Stimulated activated CD4-positive, alpha-beta T cell treated with anti-CD3 and anti-CD28 coated beads, Interleukin-15, amount 100 ng/mL, for 24 hours (primary cell): ENCODE measurements at regions not wholly inside any gene's neighbourhood (a gene's known extent, or its start where the extent isn't known, plus 50 kb on each side); places are given as distances from the start of the nearest gene placed in this dataset.
A peak's percentile ranks its signal among the peaks of the same experiment; 100 is the strongest.
"Not testable (repeated sequence)": the region's sequence is repeated elsewhere in the genome, so short reads cannot be mapped to it uniquely, and the experiment has no call there.

Experiments used
- DNase-seq: peaks from one replicate; pipeline ENCODE4 v3.0.0-alpha.2; 2020

GRCh38 chr2:175312137-175312536 is 130.6 kb upstream of the ATP5MC3 start:
- no peak for DNase-seq

GRCh38 chr2:175310813-175311504 is 129.4 kb upstream of the ATP5MC3 start:
- DNase-seq, result no peak

- peak; percentile 21 for DNase-seq
Observed at GRCh38 chr2:175309799-175310198, 128.3 kb upstream of the ATP5MC3 start.

GRCh38 chr2:175308005-175308404 is 126.5 kb upstream of the ATP5MC3 start:
- no peak for DNase-seq

- no peak for DNase-seq
Observed at GRCh38 chr2:175304541-175304940, 123.0 kb upstream of the ATP5MC3 start.

GRCh38 chr2:175293776-175294175 is 112.3 kb upstream of the ATP5MC3 start:
- no peak for DNase-seq

- no peak for DNase-seq
Observed at GRCh38 chr2:175293195-175293594, 111.7 kb upstream of the ATP5MC3 start.

GRCh38 chr2:175282886-175283285 is 101.4 kb upstream of the ATP5MC3 start:
- no peak for DNase-seq

GRCh38 chr2:175282300-175282699 is 100.8 kb upstream of the ATP5MC3 start:
- no peak for DNase-seq

- DNase-seq, result no peak
Observed at GRCh38 chr2:175277772-175278171, 96.3 kb upstream of the ATP5MC3 start.

- DNase-seq, result no peak
Observed at GRCh38 chr2:175275539-175275938, 94.0 kb upstream of the ATP5MC3 start.

- DNase-seq, result no peak
Observed at GRCh38 chr2:175259164-175259563, 77.7 kb upstream of the ATP5MC3 start.

GRCh38 chr2:175256806-175257585 is 75.5 kb upstream of the ATP5MC3 start:
- no peak for DNase-seq

- DNase-seq, result not testable (repeated sequence)
Observed at GRCh38 chr2:175256391-175256790, 74.9 kb upstream of the ATP5MC3 start.

GRCh38 chr2:175253871-175254270 is 72.4 kb upstream of the ATP5MC3 start:
- DNase-seq, result no peak

- DNase-seq, result peak; percentile 17
Observed at GRCh38 chr2:175251425-175252041, 70.0 kb upstream of the ATP5MC3 start.

GRCh38 chr2:175247159-175247558 is 65.6 kb upstream of the ATP5MC3 start:
- no peak for DNase-seq

- DNase-seq, result no peak
Observed at GRCh38 chr2:175244697-175245096, 63.2 kb upstream of the ATP5MC3 start.

- no peak for DNase-seq
Observed at GRCh38 chr2:175241691-175242090, 60.2 kb upstream of the ATP5MC3 start.

GRCh38 chr2:175240033-175240432 is 58.5 kb upstream of the ATP5MC3 start:
- DNase-seq, result not testable (repeated sequence)

- DNase-seq, result no peak
Observed at GRCh38 chr2:175236930-175237329, 55.4 kb upstream of the ATP5MC3 start.

- DNase-seq, result no peak
Observed at GRCh38 chr2:175234650-175235049, 53.1 kb upstream of the ATP5MC3 start.

GRCh38 chr2:175234153-175234552 is 52.6 kb upstream of the ATP5MC3 start:
- DNase-seq, result no peak

GRCh38 chr2:175233135-175233719 is 51.7 kb upstream of the ATP5MC3 start:
- DNase-seq, result no peak
